CD4-positive, alpha-beta T cell (primary cell): ENCODE measurements at regions not wholly inside any gene's neighbourhood (a gene's known extent, or its start where the extent isn't known, plus 50 kb on each side); places are given as distances from the start of the nearest gene placed in this dataset.
"Not testable (repeated sequence)": the region's sequence is repeated elsewhere in the genome, so short reads cannot be mapped to it uniquely, and the experiment has no call there.

Experiments used
- ATAC-seq: fragments of 200-7000 bp; cut with Tn5 transposase; one replicate; pipeline ENCODE4 v1.10.0; 2022; ENCODE audit warnings: mild to moderate bottlenecking; ENCODE audit not compliant: poor library complexity
- CTCF ChIA-PET: fragments of 350-600 bp; sonication (Branson Sonifier 250); formaldehyde crosslinking; loops from one replicate; lab custom pipeline; 2021; ENCODE audit warnings: antibody characterized with exemption, inconsistent platforms; lab: Charles Lee
- POLR2A ChIA-PET: fragments of 350-600 bp; sonication (Branson Sonifier 250); formaldehyde crosslinking; loops from one replicate; lab custom pipeline; 2021; ENCODE audit warnings: antibody characterized with exemption, inconsistent platforms; lab: Charles Lee
- DNase-seq, 14 experiments: peaks; one replicate each; pipeline ENCODE4 v3.0.0-alpha.2; 2013 to 2020; ENCODE audit warnings: mixed read lengths in 2 of 14
- H3K27ac ChIP-seq, 2 donors: one replicate each; pipeline versions ENCODE4 v1.5.1 to v1.7.0; 2013; ENCODE audit warnings: low read length in 2 of 2, low read depth in 1 of 2, mild to moderate bottlenecking in 1 of 2
- H3K27me3 ChIP-seq, 2 experiments: 1 replicate in 1 of 2; 2 replicates in 1 of 2; pipeline versions ENCODE4 v1.6.1 to v1.7.0; 2013; ENCODE audit warnings: low read length in 2 of 2, control low read depth in 1 of 2, mild to moderate bottlenecking in 1 of 2, moderate library complexity in 1 of 2; ENCODE audit not compliant: insufficient read depth in 2 of 2, control insufficient read depth in 1 of 2
- H3K36me3 ChIP-seq: one replicate; pipeline ENCODE4 v1.6.1; 2013; ENCODE audit warnings: low read length, control low read depth; ENCODE audit not compliant: insufficient read depth
- H3K4me1 ChIP-seq: one replicate; pipeline ENCODE4 v1.6.1; 2013; ENCODE audit warnings: low read length, control low read depth; ENCODE audit not compliant: insufficient read depth
- H3K4me3 ChIP-seq: one replicate; pipeline ENCODE4 v1.5.1; 2013; ENCODE audit warnings: mild to moderate bottlenecking, low read length, moderate library complexity
- H3K9me3 ChIP-seq, 2 experiments: 1 replicate in 1 of 2; 2 replicates in 1 of 2; pipeline versions ENCODE4 v1.6.1 to v1.7.0; 2013; ENCODE audit warnings: low read length in 2 of 2, mild to moderate bottlenecking in 2 of 2, control low read depth in 1 of 2, moderate library complexity in 1 of 2; ENCODE audit not compliant: control insufficient read depth in 1 of 2, insufficient read depth in 1 of 2
- H3K27ac Mint-ChIP-seq: one replicate; pipeline ENCODE4 v1.8.0; 2020; ENCODE audit warnings: mixed read lengths
- H3K27me3 Mint-ChIP-seq: one replicate; pipeline ENCODE4 v1.8.0; 2021; ENCODE audit warnings: mixed read lengths
- H3K36me3 Mint-ChIP-seq: one replicate; pipeline ENCODE4 v1.8.0; 2021; ENCODE audit warnings: low read depth, mixed read lengths
- H3K4me1 Mint-ChIP-seq: one replicate; pipeline ENCODE4 v1.8.0; 2021; ENCODE audit warnings: low read depth, mixed read lengths
- H3K4me3 Mint-ChIP-seq: one replicate; pipeline ENCODE4 v1.8.0; 2020; ENCODE audit warnings: mild to moderate bottlenecking, mixed read lengths
- H3K9me3 Mint-ChIP-seq: one replicate; pipeline ENCODE4 v1.8.0; 2020; ENCODE audit warnings: mixed read lengths
- CTCF ChIP-seq: fragments of 200-600 bp; IDR thresholded peaks from one replicate; pipeline ENCODE4 v1.8.0; 2022; ENCODE audit warnings: antibody characterized with exemption, mild to moderate bottlenecking
- intact Hi-C, 2 experiments: fragments of 100-400 bp; cut with DNase I in 1 of 2; cut with micrococcal nuclease in 1 of 2; formaldehyde crosslinking; loops; one replicate each; pipeline versions ENCODE4 v1.15.1 to v1.9.0; 2023 to 2025; cut with DNase I, micrococcal nuclease

- Mint-ChIP-seq H3K36me3 (no peaks in the 10 kb centered on the region), H3K4me1 (no peaks in the 10 kb centered on the region), H3K27me3 (no peaks in the 10 kb centered on the region), H3K9me3 (no peaks in the 10 kb centered on the region), H3K27ac (no peak overlapping the region), H3K4me3 (no peak overlapping the region)
- no peak for ATAC-seq
- Histone ChIP-seq H3K4me3 (no peak overlapping the region), H3K27ac (no peak overlapping the region), H3K27me3 (no peaks in the 10 kb centered on the region), H3K36me3 (no peaks in the 10 kb centered on the region), H3K4me1 (no peaks in the 10 kb centered on the region), H3K9me3 (no peaks in the 10 kb centered on the region)
- no peak for DNase-seq
- intact Hi-C loops, result no loop called here
- ChIA-PET CTCF (no interaction called here), POLR2A (no interaction called here)
- no peak for TF ChIP-seq CTCF
Observed at GRCh38 chr3:157912514-157913451, 193.4 kb downstream of the SHOX2 start.

- TF ChIP-seq CTCF, result no peak
- Histone ChIP-seq H3K27me3 (no peaks in the 10 kb centered on the region), H3K36me3 (no peaks in the 10 kb centered on the region), H3K27ac (no peak overlapping the region), H3K4me1 (no peaks in the 10 kb centered on the region), H3K9me3 (peaks cover 3 to 7% of the 10 kb centered on the region in 2 experiments), H3K4me3 (no peak overlapping the region)
- H3K9me3 Mint-ChIP-seq, result peaks cover 7% of the 10 kb centered on the region
- H3K27ac Mint-ChIP-seq, result no peak overlapping the region
- ATAC-seq (no peak), DNase-seq (no peak)
- POLR2A ChIA-PET, result no interaction called here
- H3K4me3 Mint-ChIP-seq, result no peak overlapping the region
- CTCF ChIA-PET, result no interaction called here
- H3K36me3 Mint-ChIP-seq, result no peaks in the 10 kb centered on the region
- no peaks in the 10 kb centered on the region for H3K4me1 Mint-ChIP-seq
- no peaks in the 10 kb centered on the region for H3K27me3 Mint-ChIP-seq
- intact Hi-C loops, result no loop called here
Observed at GRCh38 chr3:157906627-157907026, 199.6 kb downstream of the SHOX2 start.

DNA sequence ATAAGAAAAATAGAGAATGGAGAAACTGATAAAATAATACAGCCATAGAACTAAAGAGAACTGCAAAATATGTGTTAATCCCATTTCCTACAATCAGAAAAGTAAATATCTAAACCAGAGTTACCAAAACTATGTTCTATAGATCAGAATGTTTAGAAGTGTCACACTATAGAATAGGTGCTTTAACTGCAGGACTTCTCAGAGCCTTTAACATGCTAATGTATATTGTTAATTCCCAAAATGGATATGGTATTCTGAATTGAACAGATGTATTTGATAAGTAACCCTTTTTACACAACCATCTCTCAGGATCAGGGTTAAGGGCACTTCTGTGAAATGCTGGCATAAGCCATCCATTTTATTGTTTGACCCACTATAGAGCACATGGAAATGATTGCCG lies 200.3 kb downstream of the SHOX2 start:
- ATAC-seq (no peak), DNase-seq (no peak)
- Mint-ChIP-seq H3K36me3 (no peaks in the 10 kb centered on the region), H3K4me3 (no peak overlapping the region), H3K9me3 (peaks cover 7% of the 10 kb centered on the region), H3K27ac (no peak overlapping the region), H3K27me3 (no peaks in the 10 kb centered on the region), H3K4me1 (no peaks in the 10 kb centered on the region)
- no peaks in the 10 kb centered on the region for H3K36me3 ChIP-seq
- ChIA-PET CTCF (no interaction called here), POLR2A (no interaction called here)
- H3K27ac ChIP-seq, result no peak overlapping the region
- intact Hi-C loops, result no loop called here
- no peak for TF ChIP-seq CTCF
- H3K4me3 ChIP-seq, result no peak overlapping the region
- H3K9me3 ChIP-seq, result peaks cover 3 to 7% of the 10 kb centered on the region in 2 experiments
- no peaks in the 10 kb centered on the region for H3K27me3 ChIP-seq
- no peaks in the 10 kb centered on the region for H3K4me1 ChIP-seq

- H3K36me3 Mint-ChIP-seq, POLR2A ChIA-PET, H3K9me3 Mint-ChIP-seq, H3K4me3 Mint-ChIP-seq, intact Hi-C loops, DNase-seq, H3K4me1 Mint-ChIP-seq, H3K27me3 Mint-ChIP-seq, H3K27ac Mint-ChIP-seq, H3K9me3 ChIP-seq, ATAC-seq, H3K4me3 ChIP-seq, H3K36me3 ChIP-seq, H3K27ac ChIP-seq, H3K27me3 ChIP-seq, H3K4me1 ChIP-seq, CTCF ChIA-PET: not testable (repeated sequence)
Observed at GRCh38 chr3:157902680-157903079, 203.5 kb downstream of the SHOX2 start.
